Middle frontal gyrus (tissue), 1 donor: ENCODE measurements at regions not wholly inside any gene's neighbourhood (a gene's known extent, or its start where the extent isn't known, plus 50 kb on each side); places are given as distances from the start of the nearest gene placed in this dataset.
"Not testable (repeated sequence)": the region's sequence is repeated elsewhere in the genome, so short reads cannot be mapped to it uniquely, and the experiment has no call there.

Experiments
- DNase-seq: peaks from one replicate; pipeline ENCODE4 v3.0.0-alpha.2; 2015; ENCODE audit warnings: low spot score; ENCODE audit errors: extremely low spot score

- no peak for DNase-seq
Observed at GRCh38 chr3:84666468-84666867, 292.3 kb upstream of the CADM2 start.

GRCh38 chr3:84679211-84679610, 279.6 kb upstream of the CADM2 start:
- no peak for DNase-seq

- no peak for DNase-seq
Observed at GRCh38 chr3:84680700-84681099, 278.1 kb upstream of the CADM2 start.

- no peak for DNase-seq
Observed at GRCh38 chr3:84683493-84683892, 275.3 kb upstream of the CADM2 start.

- no peak for DNase-seq
Observed at GRCh38 chr3:84685467-84685866, 273.3 kb upstream of the CADM2 start.

GRCh38 chr3:84692261-84692660, 266.5 kb upstream of the CADM2 start:
- no peak for DNase-seq

GRCh38 chr3:84710288-84710687, 248.5 kb upstream of the CADM2 start:
- DNase-seq, result not testable (repeated sequence)

- no peak for DNase-seq
Observed at GRCh38 chr3:84717894-84718293, 240.9 kb upstream of the CADM2 start.

- DNase-seq, result no peak
Observed at GRCh38 chr3:84724877-84725276, 233.9 kb upstream of the CADM2 start.

GRCh38 chr3:84727616-84728015, 231.2 kb upstream of the CADM2 start:
- DNase-seq, result no peak

GRCh38 chr3:84734731-84735130, 224.1 kb upstream of the CADM2 start:
- DNase-seq, result not testable (repeated sequence)

- DNase-seq, result no peak
Observed at GRCh38 chr3:84738086-84738485, 220.7 kb upstream of the CADM2 start.

GRCh38 chr3:84742915-84743425, 215.8 kb upstream of the CADM2 start:
- no peak for DNase-seq

- DNase-seq, result no peak
Observed at GRCh38 chr3:84744130-84744529, 214.7 kb upstream of the CADM2 start.

- no peak for DNase-seq
Observed at GRCh38 chr3:84755860-84756259, 202.9 kb upstream of the CADM2 start.

GRCh38 chr3:84759361-84759760, 199.4 kb upstream of the CADM2 start:
- no peak for DNase-seq

- no peak for DNase-seq
Observed at GRCh38 chr3:84772841-84773240, 185.9 kb upstream of the CADM2 start.

GRCh38 chr3:84783281-84783680, 175.5 kb upstream of the CADM2 start:
- no peak for DNase-seq

- DNase-seq, result no peak
Observed at GRCh38 chr3:84789961-84790360, 168.8 kb upstream of the CADM2 start.

GRCh38 chr3:84806958-84807357, 151.8 kb upstream of the CADM2 start:
- no peak for DNase-seq

GRCh38 chr3:84820126-84820525, 138.7 kb upstream of the CADM2 start:
- DNase-seq, result no peak

- DNase-seq, result no peak
Observed at GRCh38 chr3:84820906-84821305, 137.9 kb upstream of the CADM2 start.

GRCh38 chr3:84825817-84826216, 133.0 kb upstream of the CADM2 start:
- no peak for DNase-seq

GRCh38 chr3:84830476-84830875, 128.3 kb upstream of the CADM2 start:
- DNase-seq, result no peak
